Type B pancreatic cell (in vitro differentiated cells): ENCODE measurements at regions not wholly inside any gene's neighbourhood (a gene's known extent, or its start where the extent isn't known, plus 50 kb on each side); places are given as distances from the start of the nearest gene placed in this dataset.

Experiments
- DNase-seq: peaks from one replicate; pipeline ENCODE4 v3.0.0; 2021; ENCODE audit warnings: mixed read lengths; ENCODE audit not compliant: unreplicated experiment; ENCODE audit errors: extremely low spot score
- H3K27ac Mint-ChIP-seq: 2 replicates; pipeline ENCODE4 v1.8.0; 2021; ENCODE audit warnings: mild to moderate bottlenecking, mixed read lengths
- H3K27me3 Mint-ChIP-seq: 2 replicates; pipeline ENCODE4 v1.8.0; 2021; ENCODE audit warnings: mixed read lengths
- H3K36me3 Mint-ChIP-seq: 2 replicates; pipeline ENCODE4 v1.8.0; 2021; ENCODE audit warnings: mixed read lengths
- H3K4me1 Mint-ChIP-seq: one replicate; pipeline ENCODE4 v1.8.0; 2021; ENCODE audit warnings: mixed read lengths; ENCODE audit not compliant: unreplicated experiment
- H3K4me3 Mint-ChIP-seq: 2 replicates; pipeline ENCODE4 v1.8.0; 2021; ENCODE audit warnings: mild to moderate bottlenecking, mixed read lengths
- H3K9me3 Mint-ChIP-seq: 2 replicates; pipeline ENCODE4 v1.8.0; 2021; ENCODE audit warnings: mixed read lengths
- CTCF ChIP-seq: fragments of 200-600 bp; sonication (generic); conservative IDR thresholded peaks from 2 replicates; pipeline ENCODE4 v1.5.0; 2021; ENCODE audit warnings: antibody characterized with exemption, mild to moderate bottlenecking

- Mint-ChIP-seq H3K27ac (no peak overlapping the region), H3K36me3 (no peaks in the 10 kb centered on the region), H3K4me3 (no peak overlapping the region), H3K27me3 (no peaks in the 10 kb centered on the region), H3K4me1 (peaks cover 17% of the 10 kb centered on the region), H3K9me3 (no peaks in the 10 kb centered on the region)
- no peak for TF ChIP-seq CTCF
- no peak for DNase-seq
Observed at GRCh38 chr11:92554688-92555087, 330.1 kb downstream of the FAT3 start.

DNA sequence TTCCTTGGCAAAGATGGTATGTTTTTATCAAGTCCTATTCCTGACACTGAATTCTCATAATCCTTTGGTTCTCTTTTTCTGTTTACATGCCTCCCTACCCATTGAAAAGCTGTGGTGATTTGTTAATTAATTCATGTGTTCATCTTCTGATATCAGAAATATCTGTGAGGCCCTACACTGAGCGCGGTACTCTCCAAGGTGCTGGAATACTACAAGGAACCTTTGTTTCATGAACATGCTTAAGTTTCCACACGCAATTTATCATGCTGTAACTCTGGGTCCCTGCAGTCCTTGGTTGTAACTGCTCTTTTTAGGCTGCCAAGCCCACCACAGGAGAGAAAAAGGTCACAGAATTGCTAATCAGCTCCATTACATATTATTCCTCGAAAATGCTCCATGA is 331.8 kb downstream of the FAT3 start:
- no peaks in the 10 kb centered on the region for H3K9me3 Mint-ChIP-seq
- H3K4me3 Mint-ChIP-seq, result no peak overlapping the region
- DNase-seq, result no peak
- no peaks in the 10 kb centered on the region for H3K27me3 Mint-ChIP-seq
- TF ChIP-seq CTCF, result no peak
- H3K36me3 Mint-ChIP-seq, result no peaks in the 10 kb centered on the region
- peaks cover 10% of the 10 kb centered on the region for H3K4me1 Mint-ChIP-seq
- H3K27ac Mint-ChIP-seq, result no peak overlapping the region

GRCh38 chr11:92557879-92558278 is 333.3 kb downstream of the FAT3 start:
- H3K27ac Mint-ChIP-seq, result no peak overlapping the region
- H3K27me3 Mint-ChIP-seq, result no peaks in the 10 kb centered on the region
- peaks cover 7% of the 10 kb centered on the region for H3K4me1 Mint-ChIP-seq
- DNase-seq, result no peak
- no peak for TF ChIP-seq CTCF
- peaks cover 6% of the 10 kb centered on the region for H3K36me3 Mint-ChIP-seq
- H3K9me3 Mint-ChIP-seq, result no peaks in the 10 kb centered on the region
- no peak overlapping the region for H3K4me3 Mint-ChIP-seq

GRCh38 chr11:92558323-92558722 is 333.7 kb downstream of the FAT3 start:
- H3K36me3 Mint-ChIP-seq, result peaks cover 6% of the 10 kb centered on the region
- no peaks in the 10 kb centered on the region for H3K27me3 Mint-ChIP-seq
- H3K9me3 Mint-ChIP-seq, result no peaks in the 10 kb centered on the region
- no peak overlapping the region for H3K27ac Mint-ChIP-seq
- DNase-seq, result no peak
- TF ChIP-seq CTCF, result no peak
- no peak overlapping the region for H3K4me3 Mint-ChIP-seq
- peaks cover 7% of the 10 kb centered on the region for H3K4me1 Mint-ChIP-seq

DNA sequence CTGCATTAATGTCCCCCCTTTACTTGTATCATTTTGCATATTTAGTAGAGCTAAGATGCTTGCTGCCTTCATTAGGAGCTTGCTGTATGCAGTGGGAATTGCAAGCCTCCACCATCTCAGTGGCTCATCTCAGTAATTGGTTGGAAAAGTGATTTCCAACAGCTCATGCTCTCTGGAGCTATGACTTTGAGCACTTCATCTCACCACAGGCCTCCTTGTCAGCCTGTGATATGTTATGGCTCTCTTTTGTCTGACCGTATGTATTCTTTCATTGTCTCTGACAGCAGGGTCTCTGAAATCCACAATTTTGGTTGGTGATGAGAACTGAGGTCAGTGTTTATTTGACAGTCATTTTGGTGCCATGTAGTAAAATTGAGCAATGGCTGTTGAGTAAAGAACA is 345.1 kb downstream of the FAT3 start:
- Mint-ChIP-seq H3K4me1 (peaks cover 5% of the 10 kb centered on the region), H3K27ac (no peak overlapping the region), H3K4me3 (no peak overlapping the region), H3K27me3 (no peaks in the 10 kb centered on the region), H3K9me3 (no peaks in the 10 kb centered on the region), H3K36me3 (peaks cover 11% of the 10 kb centered on the region)
- TF ChIP-seq CTCF, result no peak
- no peak for DNase-seq

GRCh38 chr11:92572559-92572958 is 347.9 kb downstream of the FAT3 start:
- Mint-ChIP-seq H3K4me1 (peaks cover 5% of the 10 kb centered on the region), H3K36me3 (peaks cover 11% of the 10 kb centered on the region), H3K9me3 (no peaks in the 10 kb centered on the region), H3K4me3 (no peak overlapping the region), H3K27ac (no peak overlapping the region), H3K27me3 (no peaks in the 10 kb centered on the region)
- no peak for DNase-seq
- no peak for TF ChIP-seq CTCF
